ENCODE measurements at regions not wholly inside any gene's neighbourhood (a gene's known extent, or its start where the extent isn't known, plus 50 kb on each side); places are given as distances from the start of the nearest gene placed in this dataset.
"Not testable (repeated sequence)": the region's sequence is repeated elsewhere in the genome, so short reads cannot be mapped to it uniquely, and the experiment has no call there.

GRCh38 chr12:47407463-47408129, 298.2 kb downstream of the RPAP3 start:
- Histone ChIP-seq H3K4me1 (replicated peaks) (no peaks in the 10 kb centered on the region), H3K36me3 (no peaks in the 10 kb centered on the region), H3K27me3 (replicated peaks) (peaks cover 4% of the 10 kb centered on the region; the same call in 1 of the 2 replicates), H3K4me3 (no peak overlapping the region), H3K9me3 (replicated peaks) (no peaks in the 10 kb centered on the region), H3K27ac (no peak overlapping the region)
- DNase-seq (ENCODE audit: low read depth in 1 of 2, low spot score in 2 of 2): no peak

DNA sequence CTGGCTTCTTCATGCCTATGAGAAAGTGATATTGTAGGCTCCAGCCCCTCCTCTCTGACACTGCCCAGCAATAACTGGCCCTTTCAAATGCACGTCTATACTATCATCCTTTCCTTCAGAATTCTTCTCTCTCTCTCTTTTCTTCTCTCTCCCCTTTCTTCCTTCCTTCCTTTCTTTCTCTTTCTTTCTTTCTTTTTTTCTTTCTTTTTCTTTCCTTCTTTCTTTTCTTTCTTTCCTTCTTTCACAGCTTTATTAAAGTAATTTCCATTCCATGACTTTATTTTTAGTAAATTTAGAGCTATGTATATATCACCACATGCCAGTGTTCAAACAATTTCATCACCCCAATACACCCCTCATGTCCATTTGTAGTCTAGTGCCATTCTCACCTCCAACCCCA, 302.1 kb downstream of the RPAP3 start:
- Histone ChIP-seq H3K27me3 (replicated peaks) (no peaks in the 10 kb centered on the region), H3K9me3 (replicated peaks) (no peaks in the 10 kb centered on the region), H3K27ac (no peak overlapping the region), H3K4me3 (no peak overlapping the region), H3K4me1 (replicated peaks) (no peaks in the 10 kb centered on the region), H3K36me3 (no peaks in the 10 kb centered on the region)
- DNase-seq (ENCODE audit: low read depth in 1 of 2, low spot score in 2 of 2): no peak

- not testable (repeated sequence) for H3K27me3 ChIP-seq (replicated peaks); DNase-seq (ENCODE audit: low read depth in 1 of 2, low spot score in 2 of 2); H3K4me3 ChIP-seq; H3K36me3 ChIP-seq; H3K27ac ChIP-seq; H3K4me1 ChIP-seq (replicated peaks); H3K9me3 ChIP-seq (replicated peaks)
Observed at GRCh38 chr12:47401196-47401595, 304.6 kb downstream of the RPAP3 start.

DNA sequence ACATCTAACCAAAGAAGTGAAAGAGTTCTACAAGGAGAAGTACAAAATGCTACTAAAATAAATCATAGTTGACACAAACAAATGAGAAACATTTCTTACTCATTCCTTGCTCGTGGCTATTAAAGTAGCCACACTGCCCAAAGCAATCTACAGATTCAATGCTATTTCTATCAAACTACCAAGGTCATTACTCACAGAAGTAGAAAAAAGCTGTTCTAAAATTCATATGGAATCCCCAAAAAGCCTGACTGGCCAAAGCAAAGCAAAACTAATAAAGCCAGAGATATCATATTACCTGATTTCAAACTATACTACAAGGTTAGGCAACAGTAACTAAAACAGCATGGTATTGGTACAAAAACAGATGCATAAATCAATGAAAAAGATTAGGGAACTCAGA, 305.6 kb downstream of the RPAP3 start:
- Histone ChIP-seq H3K4me1 (replicated peaks) (no peaks in the 10 kb centered on the region), H3K4me3 (no peak overlapping the region), H3K27ac (no peak overlapping the region), H3K27me3 (replicated peaks) (no peaks in the 10 kb centered on the region), H3K9me3 (replicated peaks) (no peaks in the 10 kb centered on the region), H3K36me3 (no peaks in the 10 kb centered on the region)
- no peak for DNase-seq (ENCODE audit: low read depth in 1 of 2, low spot score in 2 of 2)

DNA sequence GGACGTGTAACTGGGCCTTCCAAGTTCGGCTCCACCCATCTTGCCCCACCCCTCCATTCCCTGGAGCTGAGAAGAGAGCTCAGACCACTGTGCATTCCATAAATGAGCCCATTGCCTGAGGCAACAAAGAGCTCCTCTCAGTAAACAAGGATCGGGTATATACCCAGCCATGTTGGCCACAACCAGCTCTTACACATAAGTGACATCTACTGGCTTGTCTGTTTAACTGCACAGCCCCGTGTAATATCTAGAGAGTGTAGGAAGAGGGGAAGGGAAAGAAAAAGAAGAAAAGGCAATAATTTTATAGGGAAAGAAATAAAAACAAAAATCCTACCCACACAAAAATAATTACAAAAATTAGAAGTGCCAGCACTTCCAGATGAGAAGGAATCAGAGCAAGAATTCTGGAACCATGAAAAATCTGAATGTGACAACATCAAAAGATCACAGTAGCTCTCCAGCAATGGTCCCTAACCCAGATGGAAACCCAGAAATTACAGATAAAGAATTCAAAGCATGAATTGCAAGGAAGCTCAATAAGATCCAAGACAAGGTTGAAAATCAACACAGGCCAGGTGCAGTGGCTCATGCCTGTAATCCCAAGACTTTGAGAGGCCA, 308.1 kb downstream of the RPAP3 start:
- H3K27me3 ChIP-seq (replicated peaks): no peaks in the 10 kb centered on the region
- peak; percentile 30 to 61 for DNase-seq (ENCODE audit: low read depth in 1 of 2, low spot score in 2 of 2)
- H3K36me3 ChIP-seq: no peaks in the 10 kb centered on the region
- H3K4me3 ChIP-seq: no peak overlapping the region
- no peak overlapping the region for H3K27ac ChIP-seq
- no peaks in the 10 kb centered on the region for H3K9me3 ChIP-seq (replicated peaks)
- peaks cover 14% of the 10 kb centered on the region; the same call in 1 of the 2 replicates for H3K4me1 ChIP-seq (replicated peaks)

DNA sequence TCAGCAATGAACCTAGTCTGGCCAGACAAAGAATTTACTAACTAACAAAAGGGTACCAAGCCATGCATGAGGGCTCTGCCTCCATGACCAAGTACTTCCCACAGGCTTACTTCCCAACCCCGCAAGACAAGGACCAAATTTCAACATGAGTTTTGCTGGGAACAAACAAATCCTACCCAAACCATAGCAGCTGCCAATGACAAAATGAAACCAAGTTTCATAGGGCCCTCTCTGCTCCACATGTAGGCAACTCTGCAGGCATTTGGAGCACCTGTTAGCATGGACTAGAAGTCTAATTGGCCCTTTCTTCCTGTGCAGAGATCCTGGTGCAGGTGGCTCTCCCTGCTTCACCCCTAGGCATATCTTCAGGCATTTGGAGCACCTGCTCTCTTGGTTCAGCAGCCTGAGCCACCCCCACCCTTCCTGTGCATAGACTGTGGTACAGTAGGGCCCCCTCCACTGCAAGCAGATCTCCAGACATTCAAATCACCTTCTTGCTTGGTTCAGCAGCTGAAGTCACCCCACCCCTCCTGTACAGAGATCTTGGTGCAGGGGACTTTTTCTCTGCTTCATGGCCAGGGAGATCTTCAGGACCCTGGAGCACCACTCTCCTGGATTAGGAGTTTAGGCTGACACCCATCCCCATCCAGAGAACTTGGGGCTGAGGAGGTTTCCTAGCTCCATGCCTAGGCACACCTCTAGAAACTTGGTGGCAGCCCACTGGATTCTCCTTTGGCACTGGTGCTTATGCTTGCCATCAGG, 308.7 kb downstream of the RPAP3 start:
- peaks cover 15% of the 10 kb centered on the region; the same call in 1 of the 2 replicates for H3K4me1 ChIP-seq (replicated peaks)
- H3K4me3 ChIP-seq: no peak overlapping the region
- H3K27ac ChIP-seq: no peak overlapping the region
- no peaks in the 10 kb centered on the region for H3K9me3 ChIP-seq (replicated peaks)
- H3K36me3 ChIP-seq: no peaks in the 10 kb centered on the region
- no peak for DNase-seq (ENCODE audit: low read depth in 1 of 2, low spot score in 2 of 2)
- no peaks in the 10 kb centered on the region for H3K27me3 ChIP-seq (replicated peaks)

- Histone ChIP-seq H3K27me3 (replicated peaks) (no peaks in the 10 kb centered on the region), H3K9me3 (replicated peaks) (no peaks in the 10 kb centered on the region), H3K36me3 (no peaks in the 10 kb centered on the region), H3K4me1 (replicated peaks) (peaks cover 15% of the 10 kb centered on the region; the same call in 1 of the 2 replicates), H3K4me3 (no peak overlapping the region), H3K27ac (no peak overlapping the region)
- no peak for DNase-seq (ENCODE audit: low read depth in 1 of 2, low spot score in 2 of 2)
Observed at GRCh38 chr12:47394070-47394469, 311.8 kb downstream of the RPAP3 start.

GRCh38 chr12:47393403-47393790, 312.4 kb downstream of the RPAP3 start:
- Histone ChIP-seq H3K9me3 (replicated peaks) (no peaks in the 10 kb centered on the region), H3K36me3 (no peaks in the 10 kb centered on the region), H3K4me1 (replicated peaks) (peaks cover 15% of the 10 kb centered on the region; the same call in 1 of the 2 replicates), H3K27me3 (replicated peaks) (no peaks in the 10 kb centered on the region), H3K27ac (no peak overlapping the region), H3K4me3 (no peak overlapping the region)
- no peak for DNase-seq (ENCODE audit: low read depth in 1 of 2, low spot score in 2 of 2)

DNA sequence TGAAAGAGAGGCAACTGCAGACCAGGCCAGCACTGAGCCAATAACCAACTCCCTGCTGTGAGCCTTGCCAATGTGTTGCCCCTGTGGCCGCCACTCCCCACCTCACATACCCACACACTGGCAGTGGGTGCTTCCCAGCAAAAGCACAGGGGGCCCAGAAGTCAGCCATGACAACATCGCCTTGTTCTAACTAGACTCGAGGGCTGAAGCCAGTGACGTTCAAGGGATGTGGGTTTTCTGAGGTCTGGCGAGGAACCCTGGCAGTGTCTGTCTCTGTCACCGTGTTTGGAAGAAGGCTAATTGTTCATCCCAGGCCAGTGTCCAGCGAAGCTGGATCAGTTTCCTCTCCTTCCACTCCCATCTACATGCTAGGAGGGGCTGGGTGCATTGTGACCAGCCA, 311.8 kb upstream of the AMIGO2 start:
- DNase-seq (ENCODE audit: low read depth in 1 of 2, low spot score in 2 of 2): no peak

DNA sequence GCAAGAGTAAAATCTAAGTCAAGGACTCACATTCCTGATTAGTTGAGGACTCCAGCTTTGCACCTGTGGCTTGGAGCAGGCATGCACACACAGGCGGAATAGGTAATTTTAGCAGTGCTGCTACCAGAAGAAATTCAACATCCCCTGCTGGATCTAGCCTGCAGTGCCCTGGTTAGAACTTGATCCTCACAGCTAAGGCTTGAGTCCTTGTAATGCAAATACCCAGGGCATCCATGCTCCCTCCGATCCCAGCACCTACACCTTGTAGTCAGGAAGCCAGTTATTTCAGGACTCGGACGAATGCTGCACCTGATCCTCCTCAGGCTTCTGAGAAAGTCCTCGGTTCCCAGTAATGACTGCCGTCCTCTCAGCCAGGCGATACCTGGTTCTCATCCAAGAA, 309.0 kb upstream of the AMIGO2 start:
- H3K27me3 ChIP-seq (replicated peaks): no peaks in the 10 kb centered on the region
- DNase-seq (ENCODE audit: low read depth in 1 of 2, low spot score in 2 of 2): no peak
- no peak overlapping the region for H3K27ac ChIP-seq
- peaks cover 12% of the 10 kb centered on the region for H3K4me1 ChIP-seq (replicated peaks)
- no peak overlapping the region for H3K4me3 ChIP-seq
- no peaks in the 10 kb centered on the region for H3K36me3 ChIP-seq
- H3K9me3 ChIP-seq (replicated peaks): no peaks in the 10 kb centered on the region

More for the DNA sequence above, 311.8 kb upstream of the AMIGO2 start:
- Histone ChIP-seq H3K4me3 (no peak overlapping the region), H3K27me3 (replicated peaks) (no peaks in the 10 kb centered on the region), H3K4me1 (replicated peaks) (peaks cover 15% of the 10 kb centered on the region; the same call in 1 of the 2 replicates), H3K9me3 (replicated peaks) (no peaks in the 10 kb centered on the region), H3K36me3 (no peaks in the 10 kb centered on the region), H3K27ac (no peak overlapping the region)

DNA sequence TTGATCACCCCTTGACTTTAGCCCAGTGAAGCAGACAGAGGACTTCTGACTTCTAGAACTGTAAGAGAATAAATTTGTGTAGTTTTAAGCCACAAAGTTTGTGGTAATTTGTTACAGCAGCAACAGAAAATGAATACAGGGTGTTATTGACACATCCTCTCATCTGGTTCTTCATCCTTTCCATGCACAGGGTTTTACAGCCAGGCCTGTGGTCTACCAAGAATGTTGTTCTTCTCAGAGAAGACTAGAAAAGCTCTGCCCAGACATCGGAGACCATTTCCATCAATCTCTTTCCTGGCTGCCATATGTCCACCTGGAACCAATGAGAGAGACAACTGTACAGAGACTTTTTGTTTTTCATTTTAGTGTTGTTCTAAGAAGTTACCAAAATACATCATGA, 308.2 kb upstream of the AMIGO2 start:
- Histone ChIP-seq H3K27me3 (replicated peaks) (no peaks in the 10 kb centered on the region), H3K27ac (no peak overlapping the region), H3K4me1 (replicated peaks) (peaks cover 6% of the 10 kb centered on the region), H3K4me3 (no peak overlapping the region), H3K36me3 (no peaks in the 10 kb centered on the region), H3K9me3 (replicated peaks) (no peaks in the 10 kb centered on the region)
- no peak for DNase-seq (ENCODE audit: low read depth in 1 of 2, low spot score in 2 of 2)

GRCh38 chr12:47385653-47386052, 305.9 kb upstream of the AMIGO2 start:
- Histone ChIP-seq H3K27ac (no peak overlapping the region), H3K4me3 (no peak overlapping the region), H3K27me3 (replicated peaks) (no peaks in the 10 kb centered on the region), H3K36me3 (no peaks in the 10 kb centered on the region), H3K9me3 (replicated peaks) (no peaks in the 10 kb centered on the region), H3K4me1 (replicated peaks) (peaks cover 3% of the 10 kb centered on the region; the same call in 1 of the 2 replicates)
- DNase-seq (ENCODE audit: low read depth in 1 of 2, low spot score in 2 of 2): no peak

GRCh38 chr12:47383942-47384341, 304.2 kb upstream of the AMIGO2 start:
- no peaks in the 10 kb centered on the region for H3K36me3 ChIP-seq
- DNase-seq (ENCODE audit: low read depth in 1 of 2, low spot score in 2 of 2): no peak
- H3K27me3 ChIP-seq (replicated peaks): no peaks in the 10 kb centered on the region
- no peak overlapping the region for H3K27ac ChIP-seq
- no peaks in the 10 kb centered on the region for H3K9me3 ChIP-seq (replicated peaks)
- H3K4me1 ChIP-seq (replicated peaks): peaks cover 6% of the 10 kb centered on the region
- H3K4me3 ChIP-seq: no peak overlapping the region

DNA sequence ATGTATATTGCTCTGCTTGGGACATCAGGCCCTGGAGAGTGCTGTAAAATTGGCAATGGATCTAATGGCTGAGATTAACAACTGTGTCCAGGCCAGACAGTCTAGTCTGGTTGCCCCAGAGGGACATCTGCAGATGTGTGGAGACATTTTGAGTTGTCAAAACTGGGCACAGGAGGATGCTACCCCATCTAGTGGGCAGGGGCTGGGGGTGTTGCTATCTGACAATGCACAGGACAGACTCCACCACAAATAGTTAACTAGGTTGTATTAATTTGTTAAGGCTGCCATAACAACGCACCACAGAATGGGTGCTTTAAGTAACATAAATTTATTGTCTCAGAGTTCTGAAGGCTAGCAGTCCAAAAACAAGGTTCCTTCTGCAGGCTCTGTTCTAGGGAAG, 302.5 kb upstream of the AMIGO2 start:
- Histone ChIP-seq H3K27me3 (replicated peaks) (no peaks in the 10 kb centered on the region), H3K9me3 (replicated peaks) (no peaks in the 10 kb centered on the region), H3K4me1 (replicated peaks) (peaks cover 20% of the 10 kb centered on the region), H3K36me3 (no peaks in the 10 kb centered on the region), H3K27ac (no peak overlapping the region), H3K4me3 (no peak overlapping the region)
- no peak for DNase-seq (ENCODE audit: low read depth in 1 of 2, low spot score in 2 of 2)

Measured in SJSA1 (cell line).